K562 (cell line): ENCODE measurements at regions not wholly inside any gene's neighbourhood (a gene's known extent, or its start where the extent isn't known, plus 50 kb on each side); places are given as distances from the start of the nearest gene placed in this dataset.

Experiments
- BHLHE40 ChIP-seq: IDR thresholded peaks from 2 replicates; pipeline ENCODE4 v1.6.1; 2011; ENCODE audit warnings: low read length, improper control_type of control experiment
- CREM ChIP-seq: IDR thresholded peaks from 2 replicates; pipeline ENCODE4 v1.6.1; 2014; ENCODE audit warnings: antibody characterized with exemption, low read depth
- CTBP1 ChIP-seq: fragments of 450-650 bp; IDR thresholded peaks from 2 replicates; pipeline ENCODE4 v1.6.1; 2016; ENCODE audit warnings: borderline replicate concordance
- DIDO1 ChIP-seq: fragments of 450-650 bp; IDR thresholded peaks from 2 replicates; pipeline ENCODE4 v1.6.1; 2016; ENCODE audit warnings: low read depth, missing biosample characterization, missing genetic modification characterization
- FOXM1 ChIP-seq, 2 experiments: fragments of 450-650 bp in 1 of 2; sonication (generic) in 1 of 2; formaldehyde crosslinking in 1 of 2; IDR thresholded peaks; 2 replicates each; pipeline versions ENCODE4 v1.6.1 to v1.9.0; 2017 to 2022; ENCODE audit warnings: low read depth in 2 of 2, mild to moderate bottlenecking in 2 of 2, missing genetic modification reagents in 1 of 2, moderate library complexity in 1 of 2
- HNRNPLL ChIP-seq: fragments of 200-400 bp; formaldehyde crosslinking; IDR thresholded peaks from 2 replicates; pipeline ENCODE4 v1.6.1; 2017; ENCODE audit warnings: low read length, low read depth, mild to moderate bottlenecking; ENCODE audit not compliant: poor library complexity, severe bottlenecking
- KAT2B ChIP-seq: IDR thresholded peaks from one replicate; pipeline ENCODE4 v1.6.1; 2012; ENCODE audit warnings: low read depth, mild to moderate bottlenecking, control low read depth, inconsistent platforms, low read length, moderate library complexity
- MYNN ChIP-seq, 2 experiments: sonication (generic); formaldehyde crosslinking in 1 of 2; IDR thresholded peaks; 2 replicates each; pipeline versions ENCODE4 v1.5.0 to v1.6.1; 2016 to 2020; ENCODE audit warnings: antibody characterized with exemption in 1 of 2, missing genetic modification reagents in 1 of 2
- NFRKB ChIP-seq: fragments of 450-650 bp; IDR thresholded peaks from 2 replicates; pipeline ENCODE4 v1.6.1; 2016; ENCODE audit warnings: low read depth
- PRPF4 ChIP-seq: fragments of 200-400 bp; formaldehyde crosslinking; IDR thresholded peaks from one replicate; pipeline ENCODE4 v1.6.1; 2017; ENCODE audit warnings: low read length, low read depth, mild to moderate bottlenecking; ENCODE audit not compliant: insufficient read depth, poor library complexity, severe bottlenecking
- RFX1 ChIP-seq: fragments of 450-650 bp; IDR thresholded peaks from 2 replicates; pipeline ENCODE4 v1.6.1; 2016; ENCODE audit warnings: mild to moderate bottlenecking, moderate library complexity
- STAT5A ChIP-seq: IDR thresholded peaks from 2 replicates; pipeline ENCODE4 v1.6.1; 2012; ENCODE audit warnings: low read length, inconsistent platforms, borderline replicate concordance
- ZNF175 ChIP-seq: fragments of 200-800 bp; sonication (Bioruptor generic); IDR thresholded peaks from 2 replicates; pipeline ENCODE4 v1.6.1; 2016; ENCODE audit warnings: low read depth, mild to moderate bottlenecking, missing genetic modification characterization, missing compliant biosample characterization
- ZNF184 ChIP-seq: sonication (generic); formaldehyde crosslinking; IDR thresholded peaks from 2 replicates; pipeline ENCODE4 v1.5.0; 2020; ENCODE audit warnings: missing genetic modification reagents
- ZNF311 ChIP-seq: fragments of 250-450 bp; sonication (Bioruptor Pico); IDR thresholded peaks from 2 replicates; pipeline ENCODE4 v1.4.0; 2020; ENCODE audit warnings: mild to moderate bottlenecking, moderate library complexity
- ZNF76 ChIP-seq: fragments of 250-450 bp; sonication (Bioruptor Pico); IDR thresholded peaks from 2 replicates; pipeline ENCODE4 v1.4.0; 2020; ENCODE audit warnings: mild to moderate bottlenecking, moderate library complexity, borderline replicate concordance
- TF ChIP-seq, protein P1 (sequence below), 3 experiments: fragments of 200-800 bp in 1 of 3; sonication (Bioruptor generic) in 1 of 3; sonication (generic) in 1 of 3; formaldehyde crosslinking in 1 of 3; IDR thresholded peaks; 2 replicates each; pipeline versions ENCODE4 v1.6.1 to v1.8.0; 2016 to 2022; ENCODE audit warnings: mild to moderate bottlenecking in 2 of 3, missing compliant biosample characterization in 2 of 3, missing genetic modification characterization in 2 of 3, missing genetic modification reagents in 1 of 3
- TF ChIP-seq, protein P2 (sequence below), 2 experiments: fragments of 450-650 bp; IDR thresholded peaks; 2 replicates each; pipeline ENCODE4 v1.6.1; 2016; ENCODE audit warnings: mild to moderate bottlenecking in 2 of 2, borderline replicate concordance in 1 of 2, low read depth in 1 of 2, moderate library complexity in 1 of 2

DNA sequence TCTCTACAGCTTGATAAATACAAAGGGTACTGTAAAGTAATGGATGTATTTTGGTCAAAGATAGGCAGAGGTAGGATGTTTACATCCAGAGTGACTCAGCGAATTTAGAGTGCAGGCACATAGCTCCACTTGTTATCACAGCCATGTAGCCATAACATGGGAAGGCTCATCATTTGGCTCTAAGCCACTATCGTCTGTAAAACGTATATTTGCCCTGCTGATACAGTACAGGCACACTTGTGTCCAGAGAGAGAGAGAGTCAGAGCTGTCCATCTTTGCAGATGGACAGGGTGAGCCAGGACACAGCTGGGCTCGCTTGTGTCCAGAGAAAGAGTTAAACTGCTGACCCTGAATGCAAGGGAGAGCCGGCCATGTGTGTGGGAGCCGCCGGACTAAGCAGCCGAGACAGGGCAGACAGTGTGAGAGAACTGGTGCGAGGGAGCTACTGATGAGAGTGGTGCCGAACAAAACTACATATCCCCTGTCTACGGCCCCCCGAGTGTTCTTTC is 619.0 kb downstream of the DOK5 start (continued):
- TF ChIP-seq ZNF311 (CRISPR knock-in tag) (no peak), STAT5A (peak; percentile 37; the same call in 1 of the 2 replicates), ZNF184 (CRISPR knock-in tag) (no peak), DIDO1 (tag) (no peak), CTBP1 (peak; percentile 96), HNRNPLL (no peak), MYNN (IDR thresholded peaks at IDR 0.05) (no peak), MYNN (CRISPR knock-in tag; IDR thresholded peaks at IDR 0.05) (no peak), PRPF4 (no peak), ZNF175 (CRISPR knock-in tag) (no peak), ZNF76 (CRISPR knock-in tag) (no peak), FOXM1 (IDR thresholded peaks at IDR 0.05; ENCODE audit: low read depth) (no peak), FOXM1 (CRISPR knock-in tag; IDR thresholded peaks at IDR 0.05; ENCODE audit: low read depth) (no peak), BHLHE40 (peak; percentile 57), RFX1 (no peak), CREM (peak; percentile 13; the same call in 1 of the 2 replicates), NFRKB (peak; percentile 82), KAT2B (no peak)
- TF ChIP-seq, protein P1, sequence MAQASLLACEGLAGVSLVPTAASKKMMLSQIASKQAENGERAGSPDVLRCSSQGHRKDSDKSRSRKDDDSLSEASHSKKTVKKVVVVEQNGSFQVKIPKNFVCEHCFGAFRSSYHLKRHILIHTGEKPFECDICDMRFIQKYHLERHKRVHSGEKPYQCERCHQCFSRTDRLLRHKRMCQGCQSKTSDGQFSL (CRISPR knock-in tag; IDR thresholded peaks at IDR 0.05): no peak
- TF ChIP-seq, protein P1 (tag; IDR thresholded peaks at IDR 0.05): no peak
- TF ChIP-seq, protein P2, sequence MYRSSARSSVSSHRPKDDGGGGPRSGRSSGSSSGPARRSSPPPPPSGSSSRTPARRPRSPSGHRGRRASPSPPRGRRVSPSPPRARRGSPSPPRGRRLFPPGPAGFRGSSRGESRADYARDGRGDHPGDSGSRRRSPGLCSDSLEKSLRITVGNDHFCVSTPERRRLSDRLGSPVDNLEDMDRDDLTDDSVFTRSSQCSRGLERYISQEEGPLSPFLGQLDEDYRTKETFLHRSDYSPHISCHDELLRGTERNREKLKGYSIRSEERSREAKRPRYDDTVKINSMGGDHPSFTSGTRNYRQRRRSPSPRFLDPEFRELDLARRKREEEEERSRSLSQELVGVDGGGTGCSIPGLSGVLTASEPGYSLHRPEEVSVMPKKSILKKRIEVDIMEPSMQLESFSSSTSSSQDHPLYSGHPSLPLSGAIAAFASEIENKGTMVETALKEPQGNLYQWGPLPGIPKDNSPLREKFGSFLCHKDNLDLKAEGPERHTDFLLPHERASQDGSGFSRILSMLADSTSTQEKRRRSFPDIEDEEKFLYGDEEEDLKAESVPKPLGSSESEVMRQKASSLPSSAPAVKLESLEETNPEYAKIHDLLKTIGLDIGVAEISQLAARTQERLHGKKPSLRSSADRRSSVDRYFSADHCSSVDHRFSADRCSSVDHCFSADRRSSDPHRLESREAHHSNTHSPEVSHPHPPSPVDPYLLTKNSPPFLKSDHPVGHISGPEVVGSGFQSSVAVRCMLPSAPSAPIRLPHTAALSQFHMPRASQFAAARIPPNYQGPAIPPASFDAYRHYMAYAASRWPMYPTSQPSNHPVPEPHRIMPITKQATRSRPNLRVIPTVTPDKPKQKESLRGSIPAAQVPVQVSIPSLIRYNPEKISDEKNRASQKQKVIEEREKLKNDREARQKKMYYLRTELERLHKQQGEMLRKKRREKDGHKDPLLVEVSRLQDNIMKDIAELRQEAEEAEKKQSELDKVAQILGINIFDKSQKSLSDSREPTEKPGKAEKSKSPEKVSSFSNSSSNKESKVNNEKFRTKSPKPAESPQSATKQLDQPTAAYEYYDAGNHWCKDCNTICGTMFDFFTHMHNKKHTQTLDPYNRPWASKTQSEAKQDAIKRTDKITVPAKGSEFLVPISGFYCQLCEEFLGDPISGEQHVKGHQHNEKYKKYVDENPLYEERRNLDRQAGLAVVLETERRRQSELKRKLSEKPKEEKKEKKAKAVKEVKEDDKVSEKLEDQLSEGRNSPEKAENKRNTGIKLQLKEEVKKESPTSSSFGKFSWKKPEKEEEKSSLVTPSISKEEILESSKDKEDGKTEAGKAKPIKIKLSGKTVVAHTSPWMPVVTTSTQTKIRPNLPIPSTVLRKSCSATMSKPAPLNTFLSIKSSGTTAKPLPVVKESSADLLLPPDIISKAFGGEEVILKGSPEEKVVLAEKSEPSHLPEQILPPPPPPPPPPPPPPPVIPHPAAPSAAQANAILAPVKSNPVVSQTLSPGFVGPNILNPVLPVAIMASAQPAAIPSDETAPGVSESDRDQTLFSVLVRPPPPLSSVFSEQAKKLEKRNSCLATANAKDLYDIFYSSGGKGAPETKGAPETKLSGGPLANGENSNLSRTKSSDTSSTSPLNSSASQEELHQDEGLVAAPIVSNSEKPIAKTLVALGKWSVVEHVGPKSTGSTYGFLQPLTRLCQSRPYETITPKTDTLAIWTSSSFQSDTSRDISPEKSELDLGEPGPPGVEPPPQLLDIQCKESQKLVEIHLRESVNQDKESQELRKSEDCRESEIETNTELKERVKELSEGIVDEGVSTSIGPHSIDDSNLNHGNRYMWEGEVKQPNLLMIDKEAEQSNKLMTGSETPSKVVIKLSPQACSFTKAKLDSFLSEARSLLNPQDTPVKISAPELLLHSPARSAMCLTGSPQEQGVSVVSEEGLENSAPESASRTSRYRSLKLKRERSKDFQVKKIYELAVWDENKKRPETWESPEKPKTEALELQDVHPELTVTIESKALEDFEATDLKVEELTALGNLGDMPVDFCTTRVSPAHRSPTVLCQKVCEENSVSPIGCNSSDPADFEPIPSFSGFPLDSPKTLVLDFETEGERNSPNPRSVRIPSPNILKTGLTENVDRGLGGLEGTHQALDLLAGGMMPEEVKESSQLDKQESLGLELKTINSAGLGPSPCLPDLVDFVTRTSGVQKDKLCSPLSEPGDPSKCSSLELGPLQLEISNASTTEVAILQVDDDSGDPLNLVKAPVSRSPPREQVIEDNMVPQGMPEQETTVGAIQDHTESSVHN (IDR thresholded peaks at IDR 0.05; ENCODE audit: borderline replicate concordance in 1 of 2, low read depth in 1 of 2): no peak
